ENCODE measurements at regions not wholly inside any gene's neighbourhood (a gene's known extent, or its start where the extent isn't known, plus 50 kb on each side); places are given as distances from the start of the nearest gene placed in this dataset.

DNA sequence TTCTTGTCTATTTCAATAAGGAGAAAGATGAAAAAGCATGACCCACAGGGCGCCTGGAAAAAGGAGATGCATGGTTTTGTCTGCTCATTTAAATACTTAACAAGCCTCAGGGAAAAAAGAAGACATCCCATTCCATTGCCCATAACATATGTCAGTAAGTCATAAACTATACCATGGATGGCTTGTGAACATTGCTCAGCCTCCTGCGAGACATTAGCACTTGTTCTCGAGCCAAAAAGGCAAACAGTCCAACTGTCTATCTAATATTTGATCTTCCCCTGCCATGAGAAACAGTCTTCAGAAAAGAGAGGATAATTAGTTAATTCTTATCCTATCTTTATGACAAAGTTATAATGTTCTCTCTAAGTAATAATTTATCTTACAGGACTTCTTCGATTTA is 527.4 kb downstream of the HACE1 start:
- CTCF ChIA-PET (ENCODE audit: low intra/inter-chr PET ratio), result no interaction called here
- WGBS (ENCODE audit: insufficient coverage, low coverage, missing lambda C conversion rate), result 5% methylated on average over 4 of the region's 4 CpGs
- no TSS peak for BruUV-seq (replicated peaks)
- POLR2A ChIA-PET, result no interaction called here
- Histone ChIP-seq H3K79me2 (ENCODE audit: control insufficient read depth, insufficient read depth, low read length) (no peaks in the 10 kb centered on the region), H3K4me3 (no peak overlapping the region), H2AFZ (ENCODE audit: low read depth, low read length) (no peak overlapping the region), H3K36me3 (ENCODE audit: control insufficient read depth, insufficient read depth, low read length) (no peaks in the 10 kb centered on the region), H3K4me2 (ENCODE audit: insufficient read depth, low read length) (no peak overlapping the region), H3K4me1 (replicated peaks in 1 of 2; ENCODE audit: control insufficient read depth in 2 of 2, insufficient read depth in 2 of 2, low read length in 2 of 2) (no peaks in the 10 kb centered on the region), H3K9ac (ENCODE audit: insufficient read depth in 1 of 2, low read depth in 2 of 2, low read length in 2 of 2) (no peak overlapping the region), H3K9me1 (ENCODE audit: control insufficient read depth, insufficient read depth, low read length) (no peaks in the 10 kb centered on the region), H3K9me3 (replicated peaks; ENCODE audit: control insufficient read depth, insufficient read depth, low read depth, low read length) (no peaks in the 10 kb centered on the region), H3K27ac (ENCODE audit: extremely low read depth, low read depth, low read length) (no peak overlapping the region), H3K27me3 (ENCODE audit: control insufficient read depth in 2 of 2, insufficient read depth in 2 of 2, low read length in 2 of 2) (no peaks in the 10 kb centered on the region), H4K20me1 (replicated peaks; ENCODE audit: control insufficient read depth, insufficient read depth, low read length) (no peaks in the 10 kb centered on the region)
- intact Hi-C loops (cut with micrococcal nuclease) (no loop called here), in situ Hi-C loops (cut with MboI) (no loop called here)
- DNase-seq (ENCODE audit: extremely low read depth in 1 of 4, low spot score in 3 of 4) (no peak), ATAC-seq (no peak), FAIRE-seq (no peak)
- no peak for TF ChIP-seq U2AF1 (optimal IDR thresholded peaks at IDR 0.05; ENCODE audit: low read depth, low read length)
- TF ChIP-seq POLR2H (tag; IDR thresholded peaks at IDR 0.05; ENCODE audit: low read depth), result no peak
- TF ChIP-seq, protein P1, sequence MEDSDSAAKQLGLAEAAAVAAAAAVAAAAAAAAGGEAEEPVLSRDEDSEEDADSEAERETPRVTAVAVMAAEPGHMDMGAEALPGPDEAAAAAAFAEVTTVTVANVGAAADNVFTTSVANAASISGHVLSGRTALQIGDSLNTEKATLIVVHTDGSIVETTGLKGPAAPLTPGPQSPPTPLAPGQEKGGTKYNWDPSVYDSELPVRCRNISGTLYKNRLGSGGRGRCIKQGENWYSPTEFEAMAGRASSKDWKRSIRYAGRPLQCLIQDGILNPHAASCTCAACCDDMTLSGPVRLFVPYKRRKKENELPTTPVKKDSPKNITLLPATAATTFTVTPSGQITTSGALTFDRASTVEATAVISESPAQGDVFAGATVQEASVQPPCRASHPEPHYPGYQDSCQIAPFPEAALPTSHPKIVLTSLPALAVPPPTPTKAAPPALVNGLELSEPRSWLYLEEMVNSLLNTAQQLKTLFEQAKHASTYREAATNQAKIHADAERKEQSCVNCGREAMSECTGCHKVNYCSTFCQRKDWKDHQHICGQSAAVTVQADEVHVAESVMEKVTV (CRISPR knock-in tag; IDR thresholded peaks at IDR 0.05), result no peak
- no peak for TF ChIP-seq PTTG1 (tag; IDR thresholded peaks at IDR 0.05; ENCODE audit: low read depth)
- no peak for TF ChIP-seq POLR2B (IDR thresholded peaks at IDR 0.05; ENCODE audit: low read depth, partially characterized antibody)
- TF ChIP-seq SMAD3 (CRISPR knock-in tag; conservative IDR thresholded peaks at IDR 0.05), result no peak
- TF ChIP-seq, protein P2, sequence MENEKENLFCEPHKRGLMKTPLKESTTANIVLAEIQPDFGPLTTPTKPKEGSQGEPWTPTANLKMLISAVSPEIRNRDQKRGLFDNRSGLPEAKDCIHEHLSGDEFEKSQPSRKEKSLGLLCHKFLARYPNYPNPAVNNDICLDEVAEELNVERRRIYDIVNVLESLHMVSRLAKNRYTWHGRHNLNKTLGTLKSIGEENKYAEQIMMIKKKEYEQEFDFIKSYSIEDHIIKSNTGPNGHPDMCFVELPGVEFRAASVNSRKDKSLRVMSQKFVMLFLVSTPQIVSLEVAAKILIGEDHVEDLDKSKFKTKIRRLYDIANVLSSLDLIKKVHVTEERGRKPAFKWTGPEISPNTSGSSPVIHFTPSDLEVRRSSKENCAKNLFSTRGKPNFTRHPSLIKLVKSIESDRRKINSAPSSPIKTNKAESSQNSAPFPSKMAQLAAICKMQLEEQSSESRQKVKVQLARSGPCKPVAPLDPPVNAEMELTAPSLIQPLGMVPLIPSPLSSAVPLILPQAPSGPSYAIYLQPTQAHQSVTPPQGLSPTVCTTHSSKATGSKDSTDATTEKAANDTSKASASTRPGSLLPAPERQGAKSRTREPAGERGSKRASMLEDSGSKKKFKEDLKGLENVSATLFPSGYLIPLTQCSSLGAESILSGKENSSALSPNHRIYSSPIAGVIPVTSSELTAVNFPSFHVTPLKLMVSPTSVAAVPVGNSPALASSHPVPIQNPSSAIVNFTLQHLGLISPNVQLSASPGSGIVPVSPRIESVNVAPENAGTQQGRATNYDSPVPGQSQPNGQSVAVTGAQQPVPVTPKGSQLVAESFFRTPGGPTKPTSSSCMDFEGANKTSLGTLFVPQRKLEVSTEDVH (IDR thresholded peaks at IDR 0.05; ENCODE audit: low read depth, partially characterized antibody), result no peak
- no peak for TF ChIP-seq BDP1 (IDR thresholded peaks at IDR 0.05; ENCODE audit: insufficient read depth, insufficient read length)
- TF ChIP-seq ELF1 (tag; IDR thresholded peaks at IDR 0.05), result no peak
- no peak for TF ChIP-seq ETV5 (CRISPR knock-in tag; IDR thresholded peaks at IDR 0.05; ENCODE audit: low read depth)
- no peak for TF ChIP-seq TBL1XR1 (IDR thresholded peaks at IDR 0.05; ENCODE audit: low read length in 2 of 2)
- no peak for TF ChIP-seq SNRNP70 (optimal IDR thresholded peaks at IDR 0.05; ENCODE audit: low read depth, low read length)
